Astrocyte of the spinal cord (primary cell): ENCODE measurements at regions not wholly inside any gene's neighbourhood (a gene's known extent, or its start where the extent isn't known, plus 50 kb on each side); places are given as distances from the start of the nearest gene placed in this dataset.

Experiments used
- DNase-seq: peaks from one replicate; pipeline ENCODE4 v3.0.0; 2011; ENCODE audit warnings: low read depth, low spot score
- H3K4me3 ChIP-seq: 2 replicates; pipeline ENCODE4 v1.5.1; 2011; ENCODE audit warnings: low read depth, mild to moderate bottlenecking, low read length, moderate library complexity
- CTCF ChIP-seq: IDR thresholded peaks from 2 replicates; pipeline ENCODE4 v1.5.1; 2012; ENCODE audit warnings: low read depth, mild to moderate bottlenecking, low read length, inconsistent platforms
- in situ Hi-C: cut with HindIII; loops from 2 replicates; pipeline ENCODE4 v1.10.0; 2017; ENCODE audit warnings: low sequenced_read_pairs

GRCh38 chr11:98771791-98772190 is 249.0 kb upstream of the CNTN5 start:
- H3K4me3 ChIP-seq = no peak overlapping the region
- DNase-seq = no peak
- TF ChIP-seq CTCF = no peak
- in situ Hi-C loops = no loop called here

DNA sequence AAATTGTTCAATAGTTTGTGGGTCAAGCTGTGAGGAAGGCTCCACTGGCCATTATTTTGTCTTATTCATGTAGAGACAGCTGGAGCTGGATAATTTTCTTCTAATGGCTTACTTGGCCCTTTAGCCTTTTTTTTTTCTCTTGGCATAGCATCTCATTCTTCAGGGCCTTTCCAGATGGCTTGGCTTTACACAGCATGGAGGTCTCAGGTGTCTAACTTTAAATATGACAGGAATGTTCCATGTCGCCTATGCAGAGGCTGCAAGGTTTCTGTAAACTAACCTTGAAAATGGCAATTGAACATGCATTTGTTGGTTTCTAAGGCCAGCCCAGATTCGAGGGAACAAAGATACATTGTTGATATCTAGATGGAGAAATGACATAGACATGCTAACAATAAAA is 247.9 kb upstream of the CNTN5 start:
- no peak for TF ChIP-seq CTCF
- no peak overlapping the region for H3K4me3 ChIP-seq
- in situ Hi-C loops = no loop called here
- no peak for DNase-seq

- DNase-seq = no peak
- TF ChIP-seq CTCF = no peak
- no peak overlapping the region for H3K4me3 ChIP-seq
- in situ Hi-C loops = no loop called here
Observed at GRCh38 chr11:98793276-98793675, 227.5 kb upstream of the CNTN5 start.

GRCh38 chr11:98798333-98798732 is 222.4 kb upstream of the CNTN5 start:
- no peak overlapping the region for H3K4me3 ChIP-seq
- no peak for DNase-seq
- TF ChIP-seq CTCF = no peak
- in situ Hi-C loops = no loop called here

DNA sequence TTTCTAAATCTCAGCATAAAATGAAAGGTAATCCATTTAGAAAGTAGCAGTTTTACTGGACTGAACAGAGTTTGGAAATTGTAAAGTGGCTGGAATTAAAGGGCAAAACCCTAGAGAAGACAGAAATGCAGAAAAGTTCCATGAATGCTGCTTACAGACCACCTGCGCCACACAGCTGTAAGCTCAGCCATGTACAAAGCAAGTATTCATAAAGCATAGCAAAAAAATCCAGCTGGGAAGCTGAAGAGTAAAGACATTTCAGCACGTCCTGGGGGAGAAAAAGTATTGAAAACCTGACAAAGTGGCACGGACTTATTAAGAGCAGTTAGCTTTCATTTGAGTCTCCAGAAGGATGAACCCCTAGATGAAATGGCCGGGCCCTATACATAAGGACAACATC is 220.1 kb upstream of the CNTN5 start:
- in situ Hi-C loops = no loop called here
- TF ChIP-seq CTCF = no peak
- no peak for DNase-seq
- H3K4me3 ChIP-seq = no peak overlapping the region

DNA sequence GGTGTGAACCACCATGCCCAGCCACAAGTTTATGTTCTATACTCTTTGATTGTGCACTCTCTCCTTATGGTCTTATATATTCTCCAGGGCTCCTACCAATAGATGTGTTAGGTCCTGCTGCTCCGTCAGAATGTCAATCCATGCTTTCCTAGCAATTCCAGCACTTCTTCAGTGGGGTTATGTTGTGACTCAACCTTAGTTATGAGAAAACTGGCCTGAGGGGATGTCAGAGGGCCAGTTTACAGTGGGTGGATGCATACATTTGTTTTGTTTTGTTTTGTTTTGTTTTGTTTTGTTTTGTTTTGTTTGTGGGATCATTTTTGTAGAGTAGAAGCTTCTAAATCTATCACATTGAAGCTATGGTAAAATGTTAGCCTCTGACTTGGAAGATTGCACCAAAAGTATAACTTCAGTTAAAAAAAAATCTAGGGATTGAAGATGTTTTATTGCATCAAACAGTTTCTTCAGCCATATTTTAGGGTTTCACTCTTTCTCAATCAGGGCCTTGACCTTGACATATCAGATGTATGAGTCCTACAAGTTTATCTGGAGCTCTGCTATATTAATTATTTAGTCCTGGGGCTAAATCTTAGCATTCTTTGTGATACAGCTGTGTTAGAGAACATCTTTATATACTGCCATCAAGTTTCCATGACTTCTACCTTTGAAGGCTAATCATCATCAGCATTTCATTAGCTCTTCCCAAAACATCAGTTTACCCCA is 191.6 kb upstream of the CNTN5 start:
- no peak overlapping the region for H3K4me3 ChIP-seq
- no peak for DNase-seq
- no peak for TF ChIP-seq CTCF
- in situ Hi-C loops = no loop called here
